T follicular helper cell (primary cell): ENCODE measurements at regions not wholly inside any gene's neighbourhood (a gene's known extent, or its start where the extent isn't known, plus 50 kb on each side); places are given as distances from the start of the nearest gene placed in this dataset.
"Not testable (repeated sequence)": the region's sequence is repeated elsewhere in the genome, so short reads cannot be mapped to it uniquely, and the experiment has no call there.

Experiments used
- DNase-seq: peaks from one replicate; pipeline ENCODE4 v3.0.0-alpha.2; 2020; ENCODE audit warnings: low read depth

- DNase-seq: no peak
Observed at GRCh38 chr15:20346082-20346805, 195.4 kb downstream of the GOLGA6L6 start.

DNA sequence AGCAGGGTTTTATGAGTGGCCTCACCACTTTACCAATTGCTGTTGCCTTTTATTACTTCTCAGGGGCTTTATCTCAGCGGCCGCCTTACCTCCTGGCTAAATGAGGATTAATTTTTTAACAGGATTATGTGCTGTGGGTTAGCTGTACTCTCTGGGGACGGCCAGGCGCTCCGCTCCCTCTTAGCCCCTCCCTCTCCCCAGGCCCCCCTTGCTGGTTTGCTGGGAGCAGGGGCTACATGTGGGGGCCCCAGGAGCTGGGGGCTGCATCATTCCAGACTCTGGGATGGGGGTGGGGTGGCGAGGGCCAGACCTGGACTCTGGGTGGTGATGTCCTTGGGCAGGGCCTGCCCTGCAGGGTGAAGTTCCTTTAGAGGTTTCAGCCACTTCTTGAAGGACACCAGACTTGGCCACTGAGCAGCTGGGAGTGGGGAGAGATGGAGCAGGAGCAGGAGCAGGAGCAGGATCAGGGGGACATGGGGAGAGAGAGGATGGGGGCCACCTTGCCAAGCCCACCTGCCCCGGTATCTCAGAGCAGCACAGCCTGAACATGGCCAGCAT is 196.1 kb downstream of the GOLGA6L6 start:
- DNase-seq: no peak

GRCh38 chr15:20344601-20345400 is 196.8 kb downstream of the GOLGA6L6 start:
- no peak for DNase-seq

GRCh38 chr15:20343395-20344211 is 198.0 kb downstream of the GOLGA6L6 start:
- not testable (repeated sequence) for DNase-seq

GRCh38 chr15:20342601-20343394 is 198.8 kb downstream of the GOLGA6L6 start:
- DNase-seq: not testable (repeated sequence)

DNA sequence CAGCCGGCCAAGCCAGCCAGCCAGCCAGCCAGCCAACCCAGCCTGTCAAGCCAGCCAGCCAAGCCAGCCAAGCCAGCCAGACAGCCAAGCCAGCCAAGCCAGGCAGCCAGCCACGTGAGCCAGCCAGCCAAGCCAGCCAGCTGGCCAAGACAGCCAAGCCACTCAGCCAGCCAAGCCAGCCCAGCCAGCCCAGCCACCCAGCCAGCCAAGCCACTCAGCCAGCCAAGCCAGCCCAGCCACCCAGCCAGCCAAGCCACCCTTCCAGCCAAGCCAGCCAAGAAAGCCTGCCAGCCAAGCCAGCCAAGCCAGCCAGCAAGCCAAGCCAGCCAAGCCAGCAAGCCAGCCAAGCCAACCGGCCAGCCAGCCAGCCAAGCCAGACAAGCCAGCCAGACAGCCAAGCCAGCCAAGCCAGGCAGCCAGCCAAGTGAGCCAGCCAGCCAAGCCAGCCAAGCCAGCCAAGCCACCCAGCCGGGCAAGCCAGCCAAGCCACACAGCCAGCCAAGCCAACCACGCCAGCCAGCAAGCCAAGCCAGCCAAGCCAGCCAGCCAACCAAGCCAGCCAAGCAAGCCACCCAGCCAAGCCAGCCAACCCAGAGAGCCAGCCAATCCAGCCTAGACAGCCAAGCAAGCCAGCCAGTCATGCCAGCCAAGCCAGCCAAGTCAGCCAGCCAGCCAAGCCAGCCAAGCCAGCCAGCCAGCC is 199.5 kb downstream of the GOLGA6L6 start:
- no peak for DNase-seq

DNA sequence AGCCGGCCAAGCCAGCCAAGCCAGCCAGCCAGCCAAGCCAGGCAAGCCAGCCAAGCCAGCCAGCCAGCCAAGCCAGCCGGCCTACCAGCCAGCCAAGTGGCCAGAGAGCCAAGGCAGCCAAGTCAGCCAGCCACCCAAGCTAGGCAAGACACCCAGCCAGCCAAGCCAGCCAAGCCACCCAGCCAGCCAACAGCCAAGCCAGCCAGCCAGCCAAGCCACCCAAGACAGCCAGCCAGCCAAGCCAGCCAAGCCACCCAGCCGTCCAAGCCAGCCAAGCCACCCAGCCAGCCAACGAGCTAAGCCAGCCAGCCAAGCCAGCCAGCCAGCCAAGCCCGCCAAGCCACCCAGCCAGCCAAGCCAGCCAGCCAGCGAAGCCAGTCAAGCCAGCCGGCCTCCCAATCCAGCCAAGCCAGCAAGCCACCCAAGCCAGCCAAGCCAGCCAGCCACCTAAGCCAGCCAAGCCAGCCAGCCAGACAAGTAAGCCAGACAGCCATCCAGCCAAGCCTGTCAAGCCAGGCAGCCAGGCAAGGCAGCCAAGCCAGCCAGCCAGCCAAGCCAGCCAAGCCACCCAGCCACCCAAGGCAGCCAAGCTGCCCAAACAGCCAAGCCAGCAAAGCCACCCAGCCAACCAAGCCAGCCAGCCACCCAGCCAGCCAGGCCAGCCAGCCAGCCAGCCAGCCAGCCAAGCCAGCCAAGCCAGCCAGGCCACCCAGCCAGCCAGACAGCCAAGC is 200.5 kb downstream of the GOLGA6L6 start:
- DNase-seq: no peak

- DNase-seq: no peak
Observed at GRCh38 chr15:20340331-20340811, 201.2 kb downstream of the GOLGA6L6 start.

GRCh38 chr15:20339086-20339791 is 202.4 kb downstream of the GOLGA6L6 start:
- DNase-seq: not testable (repeated sequence)

DNA sequence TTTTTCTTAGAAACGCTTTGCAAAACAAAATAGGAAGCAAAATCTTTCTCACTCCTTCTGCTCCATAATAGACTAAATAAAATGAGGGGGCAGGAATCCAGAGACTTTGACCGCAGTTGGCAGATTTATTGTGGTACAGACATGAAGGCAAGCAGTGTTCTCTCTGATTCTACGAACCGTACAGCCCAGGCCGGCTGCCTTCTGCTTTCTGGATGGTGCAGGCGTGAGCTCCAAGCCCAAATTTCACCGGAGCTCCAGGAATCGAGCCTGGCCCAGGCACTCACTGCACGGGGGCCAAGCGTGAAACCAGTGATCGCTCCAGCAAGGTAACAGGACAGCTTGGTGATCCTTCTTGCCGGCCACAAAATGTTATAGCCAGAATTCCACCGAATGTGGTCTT is 202.9 kb downstream of the GOLGA6L6 start:
- not testable (repeated sequence) for DNase-seq

DNA sequence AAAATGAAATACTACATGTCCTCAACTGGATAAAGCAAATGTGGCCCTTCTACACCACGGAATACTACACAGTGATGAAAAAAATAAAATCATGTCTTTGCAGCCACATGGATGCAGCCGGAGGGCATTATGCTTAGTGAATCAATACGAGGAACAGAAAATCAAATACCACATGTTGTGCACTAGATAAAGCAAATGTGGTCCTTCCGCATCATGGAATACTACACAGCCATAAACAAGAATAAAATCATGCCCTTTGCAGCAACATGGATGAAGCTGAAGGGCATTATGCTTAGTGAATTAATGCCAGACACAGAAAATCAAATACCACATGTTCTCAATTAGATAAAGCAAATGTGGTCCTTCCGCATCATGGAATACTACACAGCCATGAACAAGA is 204.4 kb downstream of the GOLGA6L6 start:
- not testable (repeated sequence) for DNase-seq

DNA sequence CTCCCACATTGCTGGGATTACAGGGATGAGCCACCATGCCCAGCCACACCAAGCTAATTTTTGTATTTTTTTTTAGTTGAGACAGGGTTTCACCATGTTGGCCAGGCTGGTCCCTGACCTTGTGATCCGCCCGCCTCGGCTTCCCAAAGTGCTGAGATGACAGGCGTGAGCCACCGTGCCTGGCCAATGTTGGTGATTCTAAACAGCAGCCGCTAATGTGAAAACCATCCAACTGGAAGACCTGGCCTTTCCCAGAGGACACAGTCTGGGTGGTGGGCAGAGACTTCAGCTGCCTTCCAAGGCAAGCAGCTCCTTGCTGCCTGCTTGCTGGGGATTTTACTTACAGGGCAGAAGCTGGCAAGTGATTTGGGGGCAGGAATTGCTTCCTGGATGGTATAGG is 207.1 kb downstream of the GOLGA6L6 start:
- not testable (repeated sequence) for DNase-seq

- DNase-seq: not testable (repeated sequence)
Observed at GRCh38 chr15:20325751-20326150, 215.8 kb downstream of the GOLGA6L6 start.

- DNase-seq: not testable (repeated sequence)
Observed at GRCh38 chr15:20317132-20317531, 224.5 kb downstream of the GOLGA6L6 start.

DNA sequence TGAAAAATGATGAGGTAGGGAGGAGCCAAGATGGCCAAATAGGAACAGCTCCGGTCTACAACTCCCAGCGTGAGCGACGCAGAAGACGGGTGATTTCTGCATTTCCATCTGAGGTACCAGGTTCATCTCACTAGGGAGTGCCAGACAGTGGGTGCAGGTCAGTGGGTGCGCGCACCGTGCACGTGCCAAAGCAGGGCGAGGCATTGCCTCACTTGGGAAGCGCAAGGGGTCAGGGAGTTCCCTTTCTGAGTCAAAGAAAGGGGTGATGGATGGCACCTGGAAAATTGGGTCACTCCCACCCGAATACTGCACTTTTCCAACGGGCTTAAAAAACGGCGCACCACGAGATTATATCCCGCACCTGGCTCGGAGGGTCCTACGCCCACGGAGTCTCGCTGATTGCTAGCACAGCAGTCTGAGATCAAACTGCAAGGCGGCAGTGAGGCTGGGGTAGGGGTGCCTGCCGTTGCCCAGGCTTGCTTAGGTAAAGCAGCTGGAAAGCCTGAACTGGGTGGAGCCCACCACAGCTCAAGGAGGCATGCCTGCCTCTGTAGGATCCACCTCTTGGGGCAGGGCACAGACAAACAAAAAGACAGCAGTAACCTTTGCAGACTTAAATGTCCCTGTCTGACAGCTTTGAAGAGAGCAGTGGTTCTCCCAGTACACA is 230.5 kb downstream of the GOLGA6L6 start:
- DNase-seq: not testable (repeated sequence)

GRCh38 chr15:20310603-20311002 is 231.0 kb downstream of the GOLGA6L6 start:
- DNase-seq: no peak

DNA sequence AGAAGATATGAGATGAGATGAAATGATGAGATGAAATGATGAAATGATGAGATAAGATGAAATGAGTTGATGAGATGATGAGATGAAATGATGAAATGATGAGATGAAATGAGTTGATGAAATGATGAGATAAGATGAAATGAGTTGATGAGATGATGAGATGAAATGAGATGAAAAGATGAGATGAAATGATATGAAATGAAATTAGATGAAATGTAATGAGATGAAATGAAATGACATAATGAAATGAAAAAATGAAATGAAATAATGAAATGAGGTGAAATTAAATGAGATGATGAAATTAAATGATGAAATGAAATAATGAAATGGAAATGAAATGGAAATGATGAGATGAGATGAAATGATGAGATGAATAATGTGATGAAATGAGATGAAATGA is 231.6 kb downstream of the GOLGA6L6 start:
- not testable (repeated sequence) for DNase-seq

GRCh38 chr15:20309395-20309794 is 232.2 kb downstream of the GOLGA6L6 start:
- DNase-seq: not testable (repeated sequence)
